Gastroesophageal sphincter (tissue), 3 donors: ENCODE measurements at regions not wholly inside any gene's neighbourhood (a gene's known extent, or its start where the extent isn't known, plus 50 kb on each side); places are given as distances from the start of the nearest gene placed in this dataset.

Experiments used
- CTCF ChIP-seq, 4 experiments: fragments of 200-600 bp in 2 of 4; fragments of 450-650 bp in 2 of 4; sonication (generic) in 1 of 4; IDR thresholded peaks; one replicate each; pipeline ENCODE4 v1.5.1; 2017 to 2019; ENCODE audit warnings: antibody characterized with exemption in 4 of 4, mild to moderate bottlenecking in 2 of 4, moderate library complexity in 2 of 4
- EP300 ChIP-seq: sonication (generic); formaldehyde crosslinking; IDR thresholded peaks from one replicate; pipeline ENCODE4 v1.6.1; 2017; ENCODE audit warnings: antibody characterized with exemption, mild to moderate bottlenecking
- POLR2AphosphoS5 ChIP-seq: sonication (generic); formaldehyde crosslinking; IDR thresholded peaks from one replicate; pipeline ENCODE4 v1.6.1; 2017; ENCODE audit warnings: antibody characterized with exemption

- TF ChIP-seq CTCF (IDR thresholded peaks at IDR 0.05) (no peak), POLR2AphosphoS5 (no peak), EP300 (no peak)
Measured at GRCh38 chr5:8299716-8300115, 430.8 kb downstream of the MTRR start.
